ENCODE measurements at regions not wholly inside any gene's neighbourhood (a gene's known extent, or its start where the extent isn't known, plus 50 kb on each side); places are given as distances from the start of the nearest gene placed in this dataset.

DNA sequence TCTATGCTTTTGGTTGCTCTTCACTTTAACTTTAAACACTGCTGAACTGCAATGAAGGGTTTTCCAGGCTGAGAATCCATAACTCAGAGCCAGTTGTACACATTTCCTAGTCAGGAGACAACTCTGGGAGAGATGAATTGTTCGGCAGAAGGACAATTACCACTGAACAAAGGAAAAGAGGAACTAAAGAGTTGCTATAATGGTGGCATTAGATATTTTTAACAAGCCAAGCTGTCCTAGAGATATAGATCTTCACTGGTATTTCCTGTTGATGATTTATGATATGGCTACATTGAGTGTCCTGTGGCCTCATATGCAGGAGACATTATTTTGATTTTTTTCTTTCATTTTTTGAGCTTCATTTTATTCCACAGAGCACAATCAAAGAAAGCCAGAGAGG, 219.1 kb upstream of the PCSK5 start:
- no peak overlapping the region for H2AK5ac ChIP-seq (ENCODE audit: insufficient read length, low read length)
- no peak overlapping the region for H3K18ac ChIP-seq (ENCODE audit: insufficient read length, low read depth, low read length)
- no peak overlapping the region for H3T11ph ChIP-seq (ENCODE audit: low read length)
- H2AFZ ChIP-seq (ENCODE audit: low read length) = no peak overlapping the region
- no peak overlapping the region for H3K23ac ChIP-seq (ENCODE audit: insufficient read length, low read depth, low read length)
- no peak for TF ChIP-seq CTCF (conservative IDR thresholded peaks at IDR 0.05)
- no peak overlapping the region for H3K27ac ChIP-seq (ENCODE audit: insufficient read length, low read depth, low read length)
- H3K4me2 ChIP-seq (ENCODE audit: insufficient read depth, insufficient read length, low read length) = no peak overlapping the region
- no peak overlapping the region for H3K56ac ChIP-seq (ENCODE audit: insufficient read length, low read depth, low read length)
- DNase-seq = no peak
- no peaks in the 10 kb centered on the region for H3K27me3 ChIP-seq (ENCODE audit: insufficient read depth, low read length)
- WGBS (ENCODE audit: extremely low coverage, insufficient read length, low lambda C conversion rate) = no CpG with 5 or more reads among the region's 1 CpG
- H3K4me1 Mint-ChIP-seq = no peaks in the 10 kb centered on the region
- no peak overlapping the region for H3K27ac Mint-ChIP-seq
- H3K27me3 Mint-ChIP-seq (ENCODE audit: low read depth) = no peaks in the 10 kb centered on the region
- no peak overlapping the region for H4K91ac ChIP-seq (ENCODE audit: insufficient read length, low read depth, low read length)
- H4K8ac ChIP-seq (replicated peaks; ENCODE audit: insufficient read length, low read depth, low read length) = no peak overlapping the region
- no peaks in the 10 kb centered on the region for H3K36me3 Mint-ChIP-seq (ENCODE audit: insufficient read depth in 1 of 3, low read depth in 3 of 3)
- no peak overlapping the region for H2BK20ac ChIP-seq (ENCODE audit: low read depth, low read length, poor library complexity, severe bottlenecking)
- peaks cover 0 to 4% of the 10 kb centered on the region in 2 experiments; a peak in 1 of 5 replicates for H3K9me3 Mint-ChIP-seq
- H3K9ac ChIP-seq (ENCODE audit: extremely low read depth, insufficient read length, low read length) = no peak overlapping the region
- no peaks in the 10 kb centered on the region for H3K79me2 ChIP-seq (ENCODE audit: insufficient read depth, low read length)
- H4K20me1 ChIP-seq (ENCODE audit: control insufficient read depth, insufficient read depth, insufficient read length) = no peaks in the 10 kb centered on the region
- H2BK15ac ChIP-seq (ENCODE audit: low read depth, low read length) = no peak overlapping the region
- no peaks in the 10 kb centered on the region for H3K23me2 ChIP-seq (ENCODE audit: insufficient read length, low read depth, low read length, poor library complexity, severe bottlenecking)
- no peak overlapping the region for H2BK12ac ChIP-seq (ENCODE audit: insufficient read length, low read depth, low read length)
- no peak overlapping the region for H2BK5ac ChIP-seq (ENCODE audit: insufficient read length, low read length)
- H2BK120ac ChIP-seq (ENCODE audit: low read depth, low read length, poor library complexity, severe bottlenecking) = no peak overlapping the region
- no peaks in the 10 kb centered on the region for H3K79me1 ChIP-seq (ENCODE audit: insufficient read depth, low read depth, low read length, poor library complexity, severe bottlenecking)
- no peak overlapping the region for H4K5ac ChIP-seq (ENCODE audit: insufficient read length, low read depth, low read length)
- no peaks in the 10 kb centered on the region for H3K9me3 ChIP-seq (ENCODE audit: control insufficient read depth, low read depth, low read length)
- no peak overlapping the region for H3K4me3 Mint-ChIP-seq
- H3K4me1 ChIP-seq (ENCODE audit: insufficient read depth, low read length) = no peaks in the 10 kb centered on the region; the same call in 1 of the 2 replicates
- no peak overlapping the region for H3K4ac ChIP-seq (ENCODE audit: low read depth, low read length)
- H3K14ac ChIP-seq (ENCODE audit: insufficient read depth, low read length) = no peak overlapping the region

Measured in H9 (cell line).